OCI-LY7 (cell line): ENCODE measurements at regions not wholly inside any gene's neighbourhood (a gene's known extent, or its start where the extent isn't known, plus 50 kb on each side); places are given as distances from the start of the nearest gene placed in this dataset.

Experiments
- BruUV-seq: library from RNA; stranded (reverse); fragments of 400-500 nt; replicated peaks from 2 replicates; lab custom pipeline; 2021; lab: Mats Ljungman, UMichigan
- CTCF ChIA-PET: fragments of 300-600 bp; sonication (Branson Sonifier 250); formaldehyde crosslinking; loops from one replicate; lab custom pipeline; 2022; ENCODE audit warnings: antibody characterized with exemption; ENCODE audit not compliant: unreplicated experiment; lab: Charles Lee
- POLR2A ChIA-PET: fragments of 300-600 bp; sonication (Branson Sonifier 250); formaldehyde crosslinking; loops from one replicate; lab custom pipeline; 2022; ENCODE audit warnings: antibody characterized with exemption; lab: Charles Lee
- DNase-seq: peaks from one replicate; pipeline ENCODE4 v3.0.0-alpha.2; 2015; ENCODE audit warnings: low spot score
- H2AFZ ChIP-seq: fragments of 200-600 bp; sonication (generic), shearing (Covaris generic); 2 replicates; pipeline ENCODE4 v1.6.1; 2014; ENCODE audit warnings: mild to moderate bottlenecking, antibody characterized with exemption, low read length, moderate library complexity
- H3K27ac ChIP-seq: fragments of 200-600 bp; sonication (generic); 2 replicates; pipeline ENCODE4 v1.5.1; 2014; ENCODE audit warnings: mixed run types, low read depth, mild to moderate bottlenecking, moderate library complexity, low read length, inconsistent platforms; ENCODE audit not compliant: poor library complexity, severe bottlenecking
- H3K36me3 ChIP-seq: fragments of 200-600 bp; sonication (generic); 2 replicates; pipeline ENCODE4 v1.6.1; 2014; ENCODE audit warnings: mild to moderate bottlenecking, antibody characterized with exemption, low read length, moderate library complexity, mixed read lengths; ENCODE audit not compliant: insufficient read depth
- H3K4me1 ChIP-seq: fragments of 200-600 bp; sonication (generic); 2 replicates; pipeline ENCODE4 v1.5.1; 2014; ENCODE audit warnings: mild to moderate bottlenecking, low read length; ENCODE audit not compliant: insufficient read depth, poor library complexity, severe bottlenecking
- H3K4me2 ChIP-seq: fragments of 200-600 bp; sonication (generic); 2 replicates; pipeline ENCODE4 v1.6.1; 2014; ENCODE audit warnings: mild to moderate bottlenecking, low read length
- H3K4me3 ChIP-seq: fragments of 200-600 bp; sonication (generic); 2 replicates; pipeline ENCODE4 v1.5.1; 2014; ENCODE audit warnings: mild to moderate bottlenecking, low read depth, low read length; ENCODE audit not compliant: poor library complexity, severe bottlenecking
- H3K79me2 ChIP-seq: fragments of 200-600 bp; sonication (generic); 2 replicates; pipeline ENCODE4 v1.6.1; 2016; ENCODE audit warnings: low read depth, mild to moderate bottlenecking, low read length, moderate library complexity, mixed read lengths; ENCODE audit not compliant: insufficient read depth
- H3K9me2 ChIP-seq: fragments of 200-600 bp; sonication (generic); 2 replicates; pipeline ENCODE4 v1.6.1; 2016; ENCODE audit warnings: mild to moderate bottlenecking, low read length, mixed read lengths; ENCODE audit not compliant: insufficient read depth
- H3K9me3 ChIP-seq: fragments of 200-600 bp; sonication (generic); 2 replicates; pipeline ENCODE4 v1.6.1; 2014; ENCODE audit warnings: mild to moderate bottlenecking, mixed run types, low read length, mixed read lengths
- H4K20me1 ChIP-seq: fragments of 200-600 bp; sonication (generic); 2 replicates; pipeline ENCODE4 v1.6.1; 2014; ENCODE audit warnings: mild to moderate bottlenecking, antibody characterized with exemption, low read length, moderate library complexity, mixed read lengths; ENCODE audit not compliant: insufficient read depth
- CTCF ChIP-seq: fragments of 200-600 bp; sonication (generic); conservative IDR thresholded peaks from 2 replicates; pipeline ENCODE4 v1.5.1; 2014; ENCODE audit warnings: mild to moderate bottlenecking, antibody characterized with exemption, low read length, moderate library complexity, mixed read lengths
- EZH2phosphoT487 ChIP-seq: fragments of 200-600 bp; sonication (generic); IDR thresholded peaks from 2 replicates; pipeline ENCODE4 v1.6.1; 2018; ENCODE audit warnings: low read depth, borderline replicate concordance, mild to moderate bottlenecking, mixed run types, antibody characterized with exemption, low read length, moderate library complexity, mixed read lengths
- intact Hi-C: fragments of 100-400 bp; cut with micrococcal nuclease; formaldehyde crosslinking; loops from one replicate; pipeline ENCODE4 v1.10.0; 2022; ENCODE audit not compliant: unreplicated experiment

GRCh38 chr4:13678186-13678924 lies 50.8 kb upstream of the BOD1L1 start:
- Histone ChIP-seq H3K9me2 (no peaks in the 10 kb centered on the region), H3K27ac (no peak overlapping the region), H3K4me1 (no peaks in the 10 kb centered on the region), H3K4me3 (no peak overlapping the region), H3K36me3 (no peaks in the 10 kb centered on the region), H2AFZ (no peak overlapping the region), H3K9me3 (no peaks in the 10 kb centered on the region), H3K79me2 (no peaks in the 10 kb centered on the region), H3K4me2 (no peak overlapping the region), H4K20me1 (no peaks in the 10 kb centered on the region)
- TF ChIP-seq CTCF (no peak), EZH2phosphoT487 (no peak)
- intact Hi-C loops = no loop called here
- CTCF ChIA-PET = no interaction called here
- DNase-seq = no peak
- BruUV-seq = no TSS peak
- POLR2A ChIA-PET = interaction anchor here (0.7 to 1.3 kb wide), 2 partner anchors 10 to 40 kb away, joined by 3 read pairs; no protein-coding TSS in a partner anchor

GRCh38 chr4:13681570-13681969 lies 54.0 kb upstream of the BOD1L1 start:
- H3K79me2 ChIP-seq = no peaks in the 10 kb centered on the region
- POLR2A ChIA-PET = no interaction called here
- intact Hi-C loops = no loop called here
- H3K36me3 ChIP-seq = no peaks in the 10 kb centered on the region
- no TSS peak for BruUV-seq
- no peaks in the 10 kb centered on the region for H3K4me1 ChIP-seq
- H3K27ac ChIP-seq = no peak overlapping the region
- no peaks in the 10 kb centered on the region for H4K20me1 ChIP-seq
- CTCF ChIA-PET = interaction anchor here (0.6 kb wide), 1 partner anchor 88 kb away, joined by 3 read pairs; no protein-coding TSS in a partner anchor
- no peak overlapping the region for H3K4me2 ChIP-seq
- H3K4me3 ChIP-seq = no peak overlapping the region
- no peaks in the 10 kb centered on the region for H3K9me2 ChIP-seq
- no peak for DNase-seq
- H3K9me3 ChIP-seq = no peaks in the 10 kb centered on the region
- no peak overlapping the region for H2AFZ ChIP-seq
- TF ChIP-seq CTCF = no peak

GRCh38 chr4:13694256-13694655 lies 66.7 kb upstream of the BOD1L1 start:
- Histone ChIP-seq H3K9me2 (no peaks in the 10 kb centered on the region), H3K27ac (no peak overlapping the region), H4K20me1 (no peaks in the 10 kb centered on the region), H3K4me2 (no peak overlapping the region), H3K79me2 (no peaks in the 10 kb centered on the region), H2AFZ (no peak overlapping the region), H3K36me3 (no peaks in the 10 kb centered on the region), H3K9me3 (no peaks in the 10 kb centered on the region), H3K4me1 (no peaks in the 10 kb centered on the region), H3K4me3 (no peak overlapping the region)
- no peak for DNase-seq
- no TSS peak for BruUV-seq
- TF ChIP-seq EZH2phosphoT487 (no peak), CTCF (no peak)
- intact Hi-C loops = no loop called here
- ChIA-PET POLR2A (no interaction called here), CTCF (no interaction called here)
